KG1 (cell line): ENCODE measurements at regions not wholly inside any gene's neighbourhood (a gene's known extent, or its start where the extent isn't known, plus 50 kb on each side); places are given as distances from the start of the nearest gene placed in this dataset.
"Not testable (repeated sequence)": the region's sequence is repeated elsewhere in the genome, so short reads cannot be mapped to it uniquely, and the experiment has no call there.

Experiments used
- DNase-seq: peaks from one replicate; lab custom pipeline; 2025; lab: John Stamatoyannopoulos, UW

DNA sequence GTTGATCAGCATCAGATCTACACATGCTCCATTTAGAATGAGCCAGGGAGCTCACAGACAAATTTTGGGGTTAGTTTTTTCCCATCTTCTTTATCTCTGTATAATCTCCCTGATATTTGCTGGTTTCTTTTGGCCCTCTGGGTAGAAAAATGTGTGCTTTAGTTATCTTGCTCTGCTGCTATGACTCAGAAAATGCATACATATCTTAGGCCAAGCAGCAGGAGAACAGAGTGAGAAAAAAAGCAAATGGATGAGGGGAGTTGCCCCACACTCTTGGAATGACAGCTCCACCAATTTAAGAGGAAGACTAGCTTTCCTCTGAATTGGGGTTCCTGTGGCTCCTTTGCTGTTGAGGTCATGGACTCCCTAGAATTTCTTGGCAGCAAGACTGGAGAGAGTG, 331.8 kb downstream of the KCNJ3 start:
- no peak for DNase-seq

DNA sequence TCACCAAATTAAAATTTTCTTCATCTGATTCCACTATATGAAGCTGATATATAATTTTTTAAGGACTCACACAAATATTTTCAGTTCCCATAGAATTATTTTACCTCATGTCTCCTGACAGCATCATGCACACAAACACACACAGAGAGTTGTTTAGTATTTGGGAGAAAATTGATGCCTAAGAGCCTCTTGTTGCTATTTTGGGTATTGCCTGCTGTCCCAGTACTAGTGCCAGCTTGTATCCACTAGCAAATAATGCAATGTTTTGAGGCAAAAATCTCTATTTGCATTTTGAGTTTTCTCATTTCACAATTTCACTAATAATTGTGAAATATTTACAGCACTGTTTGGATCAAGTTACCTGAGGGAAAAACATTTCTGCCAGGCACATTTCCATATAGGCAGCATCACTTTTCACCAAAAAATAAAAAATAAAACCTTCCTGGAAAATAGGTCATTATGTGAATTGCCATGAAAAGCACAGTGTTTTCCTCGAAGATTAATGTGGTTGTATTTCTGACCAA, 328.2 kb downstream of the KCNJ3 start:
- DNase-seq = no peak

DNA sequence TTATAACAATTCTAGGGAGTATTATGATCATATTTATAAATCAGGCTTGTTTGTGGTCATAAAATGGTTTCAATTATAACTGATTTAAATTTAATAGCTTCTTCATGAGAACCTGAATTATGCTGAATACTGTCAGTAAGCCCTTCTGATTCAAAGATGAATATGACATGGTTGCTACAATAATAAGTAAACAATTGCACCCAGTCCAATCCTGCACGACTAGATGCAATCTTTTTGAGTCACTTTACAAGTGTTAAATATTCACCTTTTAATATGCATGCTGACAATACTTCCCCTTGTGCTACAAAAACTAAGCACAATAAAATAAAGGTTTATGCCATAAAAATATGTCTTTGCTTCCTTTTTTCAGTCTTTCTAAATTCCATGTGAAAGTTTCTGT, 325.2 kb downstream of the KCNJ3 start:
- DNase-seq = no peak

DNA sequence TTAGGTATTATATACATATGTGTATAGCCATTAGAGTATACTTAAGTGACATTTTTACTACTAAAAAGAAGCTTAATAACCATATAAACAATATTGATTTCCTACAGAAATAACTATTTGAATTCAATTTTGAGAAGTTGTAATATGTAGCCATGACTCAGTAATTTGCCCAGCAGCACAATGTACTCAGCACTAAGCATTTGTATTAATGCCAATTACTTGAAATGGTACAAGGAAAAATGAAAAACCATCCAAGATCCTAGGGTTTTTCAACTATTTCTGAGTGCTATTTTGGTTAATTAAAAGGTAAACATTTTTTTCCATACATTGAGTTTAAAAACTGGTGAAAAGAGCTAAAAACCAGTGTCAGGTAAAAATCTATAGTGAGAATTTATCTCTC, 324.0 kb downstream of the KCNJ3 start:
- no peak for DNase-seq

DNA sequence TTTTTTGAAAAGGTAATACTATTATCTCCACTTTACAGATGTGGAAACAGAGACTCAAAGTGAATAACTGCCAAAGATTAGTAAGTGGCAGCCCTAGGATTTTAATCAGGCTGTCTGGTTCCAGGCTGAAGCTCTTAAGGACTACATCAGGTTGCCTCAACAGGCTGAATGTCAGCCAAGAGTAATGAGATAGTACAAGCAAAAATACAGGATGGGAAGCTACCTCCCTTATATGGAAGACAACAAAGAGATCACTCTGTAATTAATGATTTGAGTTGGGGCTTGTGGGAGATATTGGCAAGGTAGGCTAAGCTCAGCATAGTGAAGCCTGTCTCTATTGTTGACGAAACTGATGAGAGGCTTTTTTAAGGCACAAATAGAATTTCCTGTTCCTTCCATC, 323.1 kb downstream of the KCNJ3 start:
- no peak for DNase-seq

DNA sequence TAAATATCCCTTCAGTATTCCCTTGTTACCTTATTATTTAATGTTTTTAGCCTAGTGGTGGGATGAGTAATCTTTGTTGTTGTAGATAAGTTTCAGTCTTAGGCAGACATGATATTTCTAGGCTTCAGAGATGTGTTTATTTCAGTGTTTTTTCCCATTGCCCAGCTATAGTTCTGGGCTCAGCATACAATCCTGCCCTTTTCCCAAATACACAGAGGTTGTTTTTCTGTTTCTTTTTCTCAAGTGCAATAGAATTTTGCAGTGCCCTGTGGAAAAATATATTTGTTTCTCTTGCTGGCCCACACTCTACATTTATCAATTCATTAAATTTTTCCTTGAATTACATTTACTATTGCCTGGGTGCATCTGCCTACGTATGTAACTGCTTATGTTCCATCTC, 321.8 kb downstream of the KCNJ3 start:
- no peak for DNase-seq

DNA sequence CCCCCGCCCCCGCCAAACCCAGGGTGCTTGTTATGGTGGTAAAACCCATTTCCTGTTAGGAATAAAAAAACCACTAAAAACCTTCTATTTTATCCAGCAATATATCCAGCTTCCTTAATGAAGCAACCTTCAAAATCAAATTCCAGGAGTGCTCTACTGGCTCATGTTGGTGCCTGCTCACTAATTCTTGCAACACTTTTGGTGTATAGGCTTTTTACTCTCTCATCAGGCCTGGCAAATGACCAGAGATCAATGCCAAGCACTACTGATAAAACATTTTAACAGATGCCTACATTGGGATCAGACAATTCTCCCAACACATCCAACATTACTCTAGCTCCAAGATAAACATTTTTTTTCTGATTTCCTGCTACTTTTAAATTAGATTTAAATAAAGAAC, 312.4 kb downstream of the KCNJ3 start:
- DNase-seq = no peak

DNA sequence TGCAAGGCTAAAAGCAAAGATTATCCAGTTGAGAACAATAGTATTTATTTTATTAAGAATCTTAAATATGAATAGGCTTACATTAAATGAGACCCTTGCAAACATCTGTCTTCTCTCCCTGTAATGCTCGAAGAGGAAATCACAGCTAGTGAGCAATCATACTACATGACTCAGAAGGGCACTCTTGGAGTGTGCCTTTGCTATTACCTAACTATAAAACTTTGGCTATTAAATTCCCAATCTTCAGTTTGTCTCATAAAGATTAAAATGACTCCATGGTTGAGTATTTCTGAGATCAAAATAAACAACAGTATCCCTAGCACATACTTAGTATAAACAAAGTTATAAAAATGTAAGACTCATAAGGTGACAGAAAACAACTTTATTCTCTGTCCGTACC, 296.9 kb downstream of the KCNJ3 start:
- DNase-seq = no peak

DNA sequence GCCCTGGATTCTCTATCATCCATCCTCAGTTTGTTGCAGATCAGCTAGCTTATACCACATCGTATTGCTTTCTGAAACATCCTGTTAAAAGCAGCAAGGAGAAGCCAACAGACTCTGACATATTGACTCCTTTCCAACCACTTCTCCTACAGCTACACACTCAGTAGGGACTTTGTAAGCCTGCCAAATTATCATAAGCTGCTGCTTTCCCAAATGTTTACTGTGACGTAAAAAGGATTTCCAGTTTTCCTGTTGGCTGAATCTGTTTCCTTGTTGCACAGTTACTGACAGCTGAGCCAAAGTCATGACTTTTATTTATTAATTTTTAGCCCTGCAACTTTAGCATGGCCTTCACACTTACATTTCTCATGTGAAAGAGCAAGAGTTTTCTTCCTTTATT, 294.3 kb downstream of the KCNJ3 start:
- DNase-seq = no peak

DNA sequence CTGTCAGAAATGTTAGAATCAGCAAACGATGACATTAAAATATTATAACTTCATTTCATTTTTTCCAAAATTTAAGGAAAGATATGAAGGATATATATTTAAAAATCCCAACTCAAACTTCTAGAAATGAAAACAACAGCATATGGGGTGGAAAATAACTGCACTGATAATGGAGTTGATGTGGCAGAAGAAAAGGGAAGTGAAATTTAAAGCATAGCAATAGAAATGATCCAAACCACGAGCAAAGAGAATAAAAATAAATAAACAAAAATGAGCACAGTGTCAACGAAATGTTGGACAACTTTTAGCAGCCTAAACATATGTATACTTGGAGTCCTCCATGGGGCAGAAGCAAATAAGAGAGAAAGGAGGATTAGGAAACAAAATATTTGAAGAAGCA, 280.2 kb downstream of the KCNJ3 start:
- no peak for DNase-seq

DNA sequence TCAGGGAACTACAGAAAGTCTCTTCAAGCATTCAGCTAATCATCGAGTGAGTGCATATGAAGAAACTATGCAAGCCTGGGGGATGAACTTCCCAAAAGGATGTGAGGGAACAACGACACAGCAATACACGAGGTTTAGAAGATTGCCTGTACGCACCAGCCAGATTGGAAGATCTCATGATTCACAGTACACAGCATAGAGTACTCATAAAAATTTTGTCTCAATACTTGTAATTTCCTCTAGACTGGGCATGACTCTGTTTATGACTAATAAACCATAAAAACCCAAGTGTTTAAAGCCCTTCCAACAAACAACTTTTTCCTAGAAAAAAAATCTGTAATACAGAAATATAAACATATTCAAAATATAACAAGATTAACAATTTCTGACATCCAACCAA, 279.7 kb downstream of the KCNJ3 start:
- DNase-seq = no peak

DNA sequence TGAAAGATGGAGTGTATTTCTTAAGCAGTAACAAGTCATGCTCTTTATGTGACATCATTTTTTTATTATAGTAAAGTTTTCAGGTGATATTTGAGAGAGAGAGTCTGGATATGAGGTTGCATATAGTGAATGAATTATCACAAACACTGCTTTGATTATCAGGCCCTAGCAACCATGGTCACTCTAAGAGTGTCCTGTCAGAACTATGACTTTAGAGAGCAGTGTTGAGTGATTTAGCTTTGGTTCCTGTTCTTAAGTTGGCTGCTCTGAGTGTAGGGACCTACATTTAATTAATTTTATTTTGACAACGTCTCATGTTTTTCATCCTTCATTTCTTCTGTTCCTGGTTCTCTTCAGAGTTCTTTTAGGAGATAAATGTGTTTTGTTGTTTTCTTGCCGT, 275.5 kb downstream of the KCNJ3 start:
- DNase-seq = no peak

DNA sequence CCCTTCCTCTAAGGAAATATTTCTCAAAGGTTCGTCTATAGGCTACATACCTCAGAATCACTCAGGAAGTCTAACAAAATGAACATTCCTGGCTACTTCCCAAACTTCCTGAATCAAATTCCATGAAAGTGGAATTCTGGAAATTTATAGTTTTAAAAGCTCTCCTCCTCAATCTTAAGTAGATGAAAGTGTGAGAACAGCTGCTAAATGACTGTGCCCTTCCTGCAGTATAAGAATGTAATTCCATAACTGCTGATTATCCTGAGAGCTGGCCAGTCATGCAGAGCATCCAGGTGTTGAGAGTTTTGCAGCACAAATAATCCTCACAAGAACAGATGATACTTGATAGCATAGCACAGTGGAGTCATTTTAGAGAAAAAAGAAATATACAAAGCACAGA, 265.0 kb downstream of the KCNJ3 start:
- DNase-seq = no peak

DNA sequence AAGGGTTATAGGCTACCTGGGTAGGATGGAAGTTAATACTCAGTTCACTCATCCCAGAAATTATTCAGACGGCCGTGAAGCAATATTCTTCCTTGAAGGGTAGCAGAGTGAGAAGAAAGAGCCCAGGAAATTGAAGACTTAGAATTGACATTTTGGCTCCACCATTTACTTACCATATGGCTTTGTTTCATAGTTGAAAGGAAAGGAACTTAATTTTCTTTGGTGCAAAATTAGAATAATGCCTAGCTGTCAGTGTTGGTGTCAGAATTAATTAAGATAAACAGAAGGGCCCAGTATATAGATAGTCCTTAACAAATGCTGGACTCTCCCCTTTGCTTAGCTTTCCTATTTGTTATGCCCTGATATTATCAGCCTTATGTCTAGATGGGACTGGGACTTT, 263.2 kb downstream of the KCNJ3 start:
- no peak for DNase-seq

DNA sequence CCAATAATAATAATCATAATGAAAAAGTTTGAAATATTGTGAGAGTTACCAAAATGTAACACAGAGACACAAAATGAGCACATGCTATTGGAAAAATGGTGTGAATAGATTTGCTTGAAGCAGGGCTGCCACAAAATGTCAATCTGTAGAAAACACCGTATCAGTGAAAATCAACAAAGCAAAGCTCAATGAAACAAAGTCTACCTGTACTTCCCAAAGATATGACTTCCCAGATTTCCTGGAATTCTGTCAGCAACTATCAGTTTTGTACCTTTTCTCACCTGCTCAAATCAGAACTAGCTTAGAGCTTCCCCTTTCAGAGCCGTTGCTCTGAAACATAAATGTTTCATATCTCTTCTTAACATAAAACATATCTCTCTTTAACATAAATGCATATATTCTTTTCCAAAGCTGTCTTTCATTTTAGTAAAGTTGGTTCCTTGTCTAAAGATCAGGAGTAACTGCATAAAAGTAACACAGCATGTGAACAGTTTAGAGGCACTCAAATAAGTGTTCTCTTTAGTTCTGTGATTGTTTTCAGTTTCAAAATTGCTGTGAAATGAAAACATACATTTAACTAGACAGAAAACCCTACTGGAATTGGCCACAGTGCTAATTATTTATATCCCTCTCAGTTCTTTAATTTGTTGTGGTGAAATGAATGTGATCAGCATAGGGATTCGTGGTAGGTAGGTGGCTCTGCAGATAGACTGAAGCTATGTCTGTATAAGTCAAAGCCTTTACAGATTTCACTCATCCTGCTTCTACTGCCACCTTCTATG, 262.5 kb downstream of the KCNJ3 start:
- no peak for DNase-seq

DNA sequence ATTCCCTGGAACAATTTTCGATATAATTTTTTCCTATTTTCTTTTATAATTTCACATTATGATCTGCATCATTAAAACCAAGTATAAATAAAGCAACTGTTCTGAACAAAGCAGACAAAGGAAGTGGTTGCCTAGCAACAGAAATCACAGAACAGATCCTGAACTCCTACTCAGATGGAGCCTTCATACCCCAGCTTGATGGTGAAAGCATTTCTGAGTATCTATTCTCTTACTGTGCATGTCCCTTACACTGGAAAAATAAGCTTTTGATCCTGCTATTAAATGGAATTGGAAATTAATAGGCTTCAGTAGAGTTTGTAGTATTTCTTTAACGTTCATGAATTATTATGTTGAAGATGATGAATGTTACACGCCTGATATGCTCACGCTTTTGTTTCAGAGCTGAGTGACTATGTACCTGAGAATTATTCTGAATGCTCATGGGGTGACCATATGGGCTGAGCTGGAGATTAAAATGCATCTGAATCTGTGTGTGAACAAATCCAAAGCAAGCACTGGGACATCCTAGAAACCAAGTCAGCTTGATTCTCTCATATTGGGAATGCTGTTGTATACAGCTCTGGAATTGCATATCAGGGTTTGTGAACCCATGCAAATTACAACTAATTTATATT, 254.0 kb downstream of the KCNJ3 start:
- DNase-seq = no peak

DNA sequence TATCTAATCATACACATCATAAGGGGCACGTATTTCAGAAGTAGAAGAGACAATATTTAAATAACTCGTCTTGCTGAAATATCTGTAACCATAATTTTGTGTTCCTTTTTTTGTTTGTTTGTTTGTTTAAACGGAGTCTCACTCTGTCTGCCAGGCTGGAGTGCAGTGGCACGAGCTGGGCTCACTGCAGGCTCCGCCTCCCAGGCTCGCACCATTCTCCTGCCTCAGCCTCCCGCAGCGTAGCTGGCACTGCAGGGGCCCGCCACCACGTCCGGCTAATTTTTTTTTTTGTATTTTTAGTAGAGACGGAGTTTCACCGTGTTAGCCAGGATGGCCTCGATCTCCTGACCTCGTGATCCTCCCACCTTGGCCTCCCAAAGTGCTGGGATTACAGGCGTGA, 248.9 kb downstream of the KCNJ3 start:
- DNase-seq = not testable (repeated sequence)

DNA sequence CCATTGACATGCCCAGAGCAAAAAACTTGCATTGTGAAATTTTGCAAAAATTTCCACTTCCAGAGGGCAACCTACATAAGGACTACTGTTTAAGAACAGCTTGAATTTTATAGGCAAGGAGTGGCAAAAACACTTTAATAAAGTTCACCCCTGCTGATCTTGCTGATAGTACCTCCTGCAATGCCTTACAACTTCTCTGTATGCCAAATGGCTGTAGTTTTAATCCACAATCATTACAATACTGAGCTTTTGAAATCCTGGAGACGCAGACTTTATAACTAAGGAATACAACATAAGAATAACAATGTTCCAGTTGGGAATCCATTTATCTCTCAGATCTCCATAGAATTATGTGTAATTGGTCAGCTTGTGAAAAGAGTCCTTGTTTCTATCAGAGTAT, 247.5 kb downstream of the KCNJ3 start:
- no peak for DNase-seq

DNA sequence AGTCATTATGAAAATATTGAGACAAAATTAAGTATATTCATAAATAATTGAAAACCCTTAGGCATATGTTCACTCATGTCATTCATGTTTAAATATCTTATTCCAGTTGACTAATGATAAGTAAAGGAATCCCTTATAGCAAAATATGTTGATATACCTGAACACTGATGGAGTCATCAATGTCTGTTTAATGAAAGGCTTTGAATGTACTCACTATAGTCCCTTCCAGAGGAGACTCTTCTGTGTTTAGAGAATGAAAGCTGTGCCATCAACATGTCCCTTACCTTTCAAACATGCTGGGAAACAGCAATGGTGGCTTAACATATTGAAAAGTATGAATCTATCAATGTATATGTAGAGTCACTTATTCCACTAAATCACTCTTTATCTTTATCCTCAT, 242.9 kb downstream of the KCNJ3 start:
- no peak for DNase-seq

DNA sequence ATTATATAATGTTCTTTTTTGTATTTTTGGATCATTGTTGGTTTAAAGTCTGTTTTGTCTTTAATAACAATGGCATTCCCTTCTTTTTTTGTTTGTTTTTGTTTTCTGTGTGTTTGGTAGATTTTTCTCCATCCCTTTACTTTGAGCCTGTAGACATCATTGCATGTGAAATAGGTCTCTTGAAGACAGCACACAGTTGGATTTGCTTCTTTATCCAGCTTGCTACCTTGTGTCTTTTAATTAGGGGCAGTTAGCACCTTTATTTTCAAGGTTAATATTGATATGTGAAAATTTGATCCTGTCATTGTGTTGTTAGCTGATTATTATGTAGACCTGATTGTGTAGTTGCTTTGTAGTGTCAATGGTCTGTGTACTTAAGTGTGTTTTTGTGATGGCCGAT, 235.7 kb downstream of the KCNJ3 start:
- DNase-seq = no peak

DNA sequence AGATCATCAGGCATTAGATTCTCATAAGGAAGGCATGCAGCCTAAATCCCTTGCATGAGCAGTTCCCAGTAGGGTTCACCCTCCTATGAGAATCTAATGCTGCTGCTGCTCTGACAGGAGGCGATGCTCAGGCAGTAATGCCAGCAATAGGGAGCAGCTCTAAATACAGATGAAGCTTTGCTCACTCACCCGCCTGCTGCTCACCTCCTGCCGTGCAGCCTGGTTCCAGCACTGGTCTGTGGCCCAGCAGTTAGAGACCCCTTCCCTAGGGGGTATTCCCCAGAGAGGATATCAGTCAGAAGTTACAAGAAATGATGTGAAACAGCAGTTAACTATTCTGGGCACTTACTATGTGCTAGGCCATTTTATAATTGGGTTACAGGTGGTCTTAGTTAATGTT, 226.0 kb downstream of the KCNJ3 start:
- no peak for DNase-seq

DNA sequence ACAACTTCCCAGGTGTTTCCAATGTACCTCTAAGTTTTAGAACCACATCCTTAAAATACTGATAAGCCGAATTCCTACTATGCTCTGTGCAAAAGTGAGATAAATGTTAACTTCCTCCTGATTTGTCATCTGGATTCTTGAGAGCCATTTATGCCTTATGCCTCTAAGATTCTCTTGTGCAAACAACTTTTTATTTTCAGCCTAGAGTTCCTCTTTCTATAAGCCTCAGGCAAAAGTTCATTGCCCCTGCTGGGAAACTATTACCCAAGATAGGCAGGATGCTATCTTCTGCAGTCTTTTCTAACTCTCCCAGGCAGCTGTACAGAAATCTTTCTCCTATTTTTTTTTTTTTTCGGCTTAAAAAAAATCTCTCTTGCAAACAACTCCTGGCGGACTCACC, 216.1 kb downstream of the KCNJ3 start:
- no peak for DNase-seq

DNA sequence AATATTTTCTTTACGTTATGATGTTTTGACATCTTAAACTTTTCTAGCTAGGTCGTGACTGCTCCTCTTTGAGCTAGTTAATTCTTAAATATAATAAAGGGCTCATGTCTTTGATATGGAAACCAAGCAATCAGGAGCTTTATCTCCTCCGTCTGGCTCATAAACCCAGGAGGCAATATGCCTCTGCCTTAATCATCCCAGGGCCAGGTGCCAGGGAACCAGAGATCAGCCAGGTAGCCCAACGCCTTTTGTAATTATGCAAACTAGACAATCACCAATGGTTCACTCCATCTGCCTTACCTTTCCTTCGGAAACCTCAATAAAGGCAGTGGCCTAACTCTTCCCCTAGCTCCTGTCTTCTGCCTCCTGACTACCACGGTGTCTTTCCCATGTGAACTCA, 213.7 kb downstream of the KCNJ3 start:
- no peak for DNase-seq

DNA sequence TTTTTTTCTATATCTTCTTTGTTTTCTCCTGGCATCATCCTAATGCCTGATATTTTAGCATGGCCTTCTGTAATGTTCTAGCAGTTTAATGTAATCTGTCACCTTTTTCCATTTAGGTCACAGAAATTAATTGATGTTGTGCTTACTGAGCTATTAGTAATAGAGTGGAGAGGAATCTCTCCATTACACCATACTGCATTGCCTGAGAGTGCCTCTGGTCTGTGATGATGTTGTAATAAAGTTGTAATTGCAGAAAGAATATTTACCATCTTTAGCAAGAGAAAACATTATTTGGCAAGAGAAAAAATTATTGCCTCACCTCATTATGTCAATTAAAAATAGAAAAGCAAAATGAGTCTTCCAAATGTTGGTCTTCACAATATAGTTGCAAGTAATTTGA, 213.2 kb downstream of the KCNJ3 start:
- DNase-seq = no peak
